K562 (cell line): ENCODE measurements at regions not wholly inside any gene's neighbourhood (a gene's known extent, or its start where the extent isn't known, plus 50 kb on each side); places are given as distances from the start of the nearest gene placed in this dataset.

Source experiments
- ATAC-seq: fragments of 200-7000 bp; cut with Tn5 transposase; 3 replicates; pipeline ENCODE4 v1.9.1; 2020; ENCODE audit warnings: moderate library complexity
- BruUV-seq: library from RNA; stranded (reverse); fragments of 400-500 nt; replicated peaks from 2 replicates; lab custom pipeline; 2021; lab: Mats Ljungman, UMichigan
- CTCF ChIA-PET: fragments of 300-600 bp; formaldehyde crosslinking; extraction: SDS; loops from one replicate; lab custom pipeline; 2021; ENCODE audit warnings: low intra/inter-chr PET ratio; lab: Yijun Ruan, JAX
- POLR2A ChIA-PET: fragments of 300-600, 350-650 bp; sonication (Branson Sonifier 250); formaldehyde crosslinking; extraction: SDS; loops from one replicate; lab custom pipeline; 2021; ENCODE audit warnings: antibody characterized with exemption, inconsistent platforms; lab: Yijun Ruan, JAX
- DNase-seq, 4 experiments: peaks; one replicate each; pipeline versions ENCODE4 v3.0.0 to v3.0.0-alpha.2; 2011 to 2018; ENCODE audit warnings: low spot score in 3 of 4, mixed read lengths in 3 of 4; ENCODE audit errors: extremely low read depth in 1 of 4
- FAIRE-seq: peaks from 2 replicates; lab custom pipeline; 2011; peaks lifted over from hg19 to GRCh38; lab: Jason Lieb, UNC
- H2AFZ ChIP-seq: 2 replicates; pipeline ENCODE4 v1.6.0; 2011; ENCODE audit warnings: low read depth, low read length, control low read depth, inconsistent platforms
- H3K27ac ChIP-seq: fragments of 200-600 bp; 3 replicates; pipeline ENCODE4 v1.8.0; 2011; ENCODE audit warnings: low read depth, mild to moderate bottlenecking, control low read depth, inconsistent platforms, low read length, moderate library complexity, mixed read lengths; ENCODE audit errors: extremely low read depth
- H3K27me3 ChIP-seq, 2 experiments: fragments of 300-600 bp in 1 of 2; 2 replicates in 1 of 2; 3 replicates in 1 of 2; pipeline versions ENCODE4 v1.6.0 to v1.8.0; 2011; ENCODE audit warnings: inconsistent platforms in 2 of 2, low read length in 2 of 2, mild to moderate bottlenecking in 1 of 2, mixed read lengths in 1 of 2, moderate library complexity in 1 of 2; ENCODE audit not compliant: control insufficient read depth in 2 of 2, insufficient read depth in 2 of 2
- H3K36me3 ChIP-seq: fragments of 300-600 bp; 3 replicates; pipeline ENCODE4 v1.8.0; 2011; ENCODE audit warnings: mild to moderate bottlenecking, low read length, inconsistent platforms; ENCODE audit not compliant: control insufficient read depth, insufficient read depth
- H3K4me1 ChIP-seq, 2 experiments: fragments of 200-600 bp in 1 of 2; replicated peaks in 1 of 2; 2 replicates in 1 of 2; 3 replicates in 1 of 2; pipeline versions ENCODE4 v1.5.1 to v1.8.0; 2011; ENCODE audit warnings: inconsistent platforms in 2 of 2, low read length in 2 of 2, mild to moderate bottlenecking in 1 of 2, mixed read lengths in 1 of 2, moderate library complexity in 1 of 2; ENCODE audit not compliant: control insufficient read depth in 2 of 2, insufficient read depth in 2 of 2
- H3K4me2 ChIP-seq: 2 replicates; pipeline ENCODE4 v1.6.1; 2011; ENCODE audit warnings: low read length, control low read depth, inconsistent platforms, mixed read lengths; ENCODE audit not compliant: insufficient read depth
- H3K4me3 ChIP-seq: fragments of 200-600 bp; sonication (generic), shearing (Covaris generic); 2 replicates; pipeline ENCODE4 v1.5.1; 2016; ENCODE audit warnings: control low read depth, inconsistent platforms
- H3K79me2 ChIP-seq: fragments of 200-600 bp; 3 replicates; pipeline ENCODE4 v1.8.0; 2011; ENCODE audit warnings: low read length, inconsistent platforms; ENCODE audit not compliant: control insufficient read depth, insufficient read depth
- H3K9ac ChIP-seq, 2 experiments: 2 replicates each; pipeline versions ENCODE4 v1.6.0 to v1.6.1; 2011; ENCODE audit warnings: low read depth in 2 of 2, low read length in 2 of 2, control low read depth in 1 of 2, inconsistent platforms in 1 of 2, mild to moderate bottlenecking in 1 of 2, mixed read lengths in 1 of 2; ENCODE audit not compliant: insufficient read depth in 1 of 2
- H3K9me1 ChIP-seq: one replicate; pipeline ENCODE4 v1.6.0; 2011; ENCODE audit warnings: inconsistent platforms, mild to moderate bottlenecking, low read length, moderate library complexity; ENCODE audit not compliant: control insufficient read depth, insufficient read depth
- H3K9me3 ChIP-seq: replicated peaks from 2 replicates; pipeline ENCODE4 v1.5.1; 2011; ENCODE audit warnings: low read depth, low read length, inconsistent platforms; ENCODE audit not compliant: control insufficient read depth, insufficient read depth
- H4K20me1 ChIP-seq: replicated peaks from 2 replicates; pipeline ENCODE4 v1.6.1; 2011; ENCODE audit warnings: low read length, inconsistent platforms, mixed read lengths; ENCODE audit not compliant: control insufficient read depth, insufficient read depth
- ATF7 ChIP-seq: fragments of 450-650 bp; IDR thresholded peaks from 2 replicates; pipeline ENCODE4 v1.7.1; 2014; ENCODE audit warnings: mild to moderate bottlenecking, moderate library complexity
- CCNT2 ChIP-seq: IDR thresholded peaks from 2 replicates; pipeline ENCODE4 v1.6.1; 2011; ENCODE audit warnings: borderline replicate concordance, low read depth, mild to moderate bottlenecking, moderate library complexity, mixed read lengths, low read length; ENCODE audit not compliant: insufficient read length; ENCODE audit errors: extremely low read depth
- HDAC8 ChIP-seq: fragments of 450-650 bp; IDR thresholded peaks from 2 replicates; pipeline ENCODE4 v1.6.1; 2016; ENCODE audit warnings: mild to moderate bottlenecking, missing genetic modification characterization, moderate library complexity, missing compliant biosample characterization
- MCM5 ChIP-seq: fragments of 450-650 bp; IDR thresholded peaks from 2 replicates; pipeline ENCODE4 v1.6.1; 2016; ENCODE audit warnings: low read depth
- MED1 ChIP-seq: sonication (generic); formaldehyde crosslinking; IDR thresholded peaks from 2 replicates; pipeline ENCODE4 v1.8.1; 2023; ENCODE audit warnings: missing genetic modification reagents, borderline replicate concordance
- POLR2AphosphoS2 ChIP-seq: IDR thresholded peaks from 2 replicates; pipeline ENCODE4 v1.6.1; 2012; ENCODE audit warnings: low read length, improper control_type of control experiment
- PTBP1 ChIP-seq: fragments of 200-400 bp; formaldehyde crosslinking; IDR thresholded peaks from 2 replicates; pipeline ENCODE4 v1.6.1; 2017; ENCODE audit warnings: low read depth, low read length
- RB1 ChIP-seq: fragments of 450-650 bp; IDR thresholded peaks from 2 replicates; pipeline ENCODE4 v1.6.1; 2017; ENCODE audit warnings: low read depth, mild to moderate bottlenecking
- RBM15 ChIP-seq: fragments of 200-400 bp; formaldehyde crosslinking; IDR thresholded peaks from 2 replicates; pipeline ENCODE4 v1.6.1; 2018; ENCODE audit warnings: mild to moderate bottlenecking, low read length, moderate library complexity; ENCODE audit not compliant: insufficient read depth
- RNF2 ChIP-seq: sonication (generic); IDR thresholded peaks from 2 replicates; pipeline ENCODE4 v1.6.1; 2016
- TAF7 ChIP-seq: fragments of 450-650 bp; IDR thresholded peaks from 2 replicates; pipeline ENCODE4 v1.6.1; 2016; ENCODE audit warnings: missing genetic modification characterization, missing compliant biosample characterization
- ZNF324 ChIP-seq: fragments of 250-450 bp; sonication (Bioruptor Pico); IDR thresholded peaks from 2 replicates; pipeline ENCODE4 v1.4.0; 2020; ENCODE audit warnings: mild to moderate bottlenecking
- ZNF76 ChIP-seq: fragments of 250-450 bp; sonication (Bioruptor Pico); IDR thresholded peaks from 2 replicates; pipeline ENCODE4 v1.4.0; 2020; ENCODE audit warnings: mild to moderate bottlenecking, moderate library complexity, borderline replicate concordance
- whole genome bisulfite sequencing: fragments of 100-300 bp; shearing (Covaris generic); methylation state at CpG from one replicate; pipeline ENCODE4 v1.1.6; 2016; ENCODE audit warnings: low coverage, mixed read lengths; ENCODE audit not compliant: insufficient coverage; ENCODE audit errors: missing lambda C conversion rate; 5-methylcytosine and 5-hydroxymethylcytosine counted together
- in situ Hi-C: fragments of 300-500 bp; cut with MboI; formaldehyde crosslinking; loops from 4 replicates; pipeline ENCODE4 v1.15.0; 2018; ENCODE audit warnings: inconsistent platforms, mixed read lengths
- intact Hi-C: fragments of 100-400 bp; cut with micrococcal nuclease; formaldehyde crosslinking; loops from 2 replicates; pipeline ENCODE4 v1.14.2; 2022
- TF ChIP-seq, protein P1 (sequence below): fragments of 250-450 bp; sonication (Bioruptor Pico); IDR thresholded peaks from 2 replicates; pipeline ENCODE4 v1.9.0; 2021; ENCODE audit warnings: mild to moderate bottlenecking
- TF ChIP-seq, protein P2 (sequence below): sonication (generic); formaldehyde crosslinking; IDR thresholded peaks from 2 replicates; pipeline ENCODE4 v1.8.0; 2023; ENCODE audit warnings: mild to moderate bottlenecking, missing genetic modification reagents
- TF ChIP-seq, protein P3 (sequence below): fragments of 250-450 bp; sonication (Bioruptor Pico); IDR thresholded peaks from 2 replicates; pipeline ENCODE4 v1.5.0; 2020; ENCODE audit warnings: mild to moderate bottlenecking
- TF ChIP-seq, protein P4 (sequence below), 3 experiments: fragments of 200-800 bp in 1 of 3; sonication (Bioruptor generic) in 1 of 3; sonication (generic) in 1 of 3; formaldehyde crosslinking in 1 of 3; IDR thresholded peaks; 2 replicates each; pipeline versions ENCODE4 v1.6.1 to v1.8.0; 2016 to 2022; ENCODE audit warnings: mild to moderate bottlenecking in 2 of 3, missing compliant biosample characterization in 2 of 3, missing genetic modification characterization in 2 of 3, missing genetic modification reagents in 1 of 3
- TF ChIP-seq, protein P5 (sequence below): IDR thresholded peaks from 2 replicates; pipeline ENCODE4 v1.6.1; 2016; ENCODE audit warnings: missing genetic modification characterization, missing compliant biosample characterization

DNA sequence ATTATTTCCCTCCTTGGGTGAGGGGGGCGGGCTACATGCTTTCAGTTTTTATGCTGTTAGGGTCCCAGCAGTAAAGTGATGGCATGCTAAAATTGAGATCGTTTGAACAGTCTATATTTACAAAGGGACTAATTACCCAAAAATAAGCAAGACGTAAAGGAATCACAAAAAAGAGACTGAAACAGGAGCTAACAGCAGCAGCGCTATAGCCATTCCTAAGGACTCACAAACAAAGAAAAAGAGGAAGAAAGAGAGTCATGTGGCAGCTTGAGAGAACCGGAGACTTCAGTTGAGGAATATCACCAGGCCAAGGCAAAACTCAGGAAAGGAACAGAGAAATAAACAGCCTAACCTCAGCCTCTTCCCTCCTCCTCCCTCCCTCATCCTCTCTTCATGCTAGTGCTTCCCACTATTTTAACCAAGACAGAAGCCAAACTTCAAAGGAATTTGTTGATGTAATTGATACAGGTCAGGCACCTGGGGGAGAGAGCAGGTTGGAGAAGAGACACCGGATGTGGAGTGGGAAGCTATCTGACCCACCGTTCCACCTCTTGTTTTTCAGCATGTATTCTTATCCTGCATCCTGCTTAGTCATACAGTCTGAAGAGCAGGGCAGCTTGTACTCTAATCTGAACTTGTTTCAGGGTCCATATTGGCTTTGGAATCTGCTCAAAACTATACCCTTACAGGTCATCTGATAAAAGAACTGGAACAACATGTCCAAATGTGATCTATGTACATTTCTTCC lies 383.7 kb downstream of the NAF1 start:
- Histone ChIP-seq H3K79me2 (no peaks in the 10 kb centered on the region), H2AFZ (no peak overlapping the region), H3K9ac (no peak overlapping the region), H3K9me3 (no peaks in the 10 kb centered on the region), H3K36me3 (no peaks in the 10 kb centered on the region), H3K9me1 (no peaks in the 10 kb centered on the region), H4K20me1 (no peaks in the 10 kb centered on the region), H3K4me2 (no peak overlapping the region), H3K27me3 (no peaks in the 10 kb centered on the region), H3K4me1 (no peaks in the 10 kb centered on the region), H3K27ac (no peak overlapping the region), H3K4me3 (no peak overlapping the region)
- DNase-seq: peak in 1 of 4 experiments; percentile 1
- 2% methylated on average over 7 of the region's 7 CpGs for WGBS
- FAIRE-seq: no peak
- in situ Hi-C loops (no loop called here), intact Hi-C loops (no loop called here)
- ATAC-seq: no peak
- CTCF ChIA-PET: no interaction called here
- no TSS peak for BruUV-seq
- TF ChIP-seq, protein P1, sequence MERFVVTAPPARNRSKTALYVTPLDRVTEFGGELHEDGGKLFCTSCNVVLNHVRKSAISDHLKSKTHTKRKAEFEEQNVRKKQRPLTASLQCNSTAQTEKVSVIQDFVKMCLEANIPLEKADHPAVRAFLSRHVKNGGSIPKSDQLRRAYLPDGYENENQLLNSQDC (CRISPR knock-in tag): no peak
- no peak for TF ChIP-seq HDAC8 (tag)
- TF ChIP-seq ZNF324: no peak
- TF ChIP-seq ATF7: no peak
- TF ChIP-seq RB1: no peak
- no peak for TF ChIP-seq MED1 (CRISPR knock-in tag)
- TF ChIP-seq CCNT2: no peak
- TF ChIP-seq, protein P2, sequence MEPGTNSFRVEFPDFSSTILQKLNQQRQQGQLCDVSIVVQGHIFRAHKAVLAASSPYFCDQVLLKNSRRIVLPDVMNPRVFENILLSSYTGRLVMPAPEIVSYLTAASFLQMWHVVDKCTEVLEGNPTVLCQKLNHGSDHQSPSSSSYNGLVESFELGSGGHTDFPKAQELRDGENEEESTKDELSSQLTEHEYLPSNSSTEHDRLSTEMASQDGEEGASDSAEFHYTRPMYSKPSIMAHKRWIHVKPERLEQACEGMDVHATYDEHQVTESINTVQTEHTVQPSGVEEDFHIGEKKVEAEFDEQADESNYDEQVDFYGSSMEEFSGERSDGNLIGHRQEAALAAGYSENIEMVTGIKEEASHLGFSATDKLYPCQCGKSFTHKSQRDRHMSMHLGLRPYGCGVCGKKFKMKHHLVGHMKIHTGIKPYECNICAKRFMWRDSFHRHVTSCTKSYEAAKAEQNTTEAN (CRISPR knock-in tag): no peak
- no peak for TF ChIP-seq RBM15
- TF ChIP-seq ZNF76 (CRISPR knock-in tag): no peak
- TF ChIP-seq MCM5: no peak
- no peak for TF ChIP-seq RNF2
- TF ChIP-seq POLR2AphosphoS2: no peak
- TF ChIP-seq, protein P3, sequence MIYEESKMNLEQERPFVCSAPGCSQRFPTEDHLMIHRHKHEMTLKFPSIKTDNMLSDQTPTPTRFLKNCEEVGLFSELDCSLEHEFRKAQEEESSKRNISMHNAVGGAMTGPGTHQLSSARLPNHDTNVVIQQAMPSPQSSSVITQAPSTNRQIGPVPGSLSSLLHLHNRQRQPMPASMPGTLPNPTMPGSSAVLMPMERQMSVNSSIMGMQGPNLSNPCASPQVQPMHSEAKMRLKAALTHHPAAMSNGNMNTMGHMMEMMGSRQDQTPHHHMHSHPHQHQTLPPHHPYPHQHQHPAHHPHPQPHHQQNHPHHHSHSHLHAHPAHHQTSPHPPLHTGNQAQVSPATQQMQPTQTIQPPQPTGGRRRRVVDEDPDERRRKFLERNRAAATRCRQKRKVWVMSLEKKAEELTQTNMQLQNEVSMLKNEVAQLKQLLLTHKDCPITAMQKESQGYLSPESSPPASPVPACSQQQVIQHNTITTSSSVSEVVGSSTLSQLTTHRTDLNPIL (CRISPR knock-in tag): no peak
- TF ChIP-seq TAF7 (tag): no peak
- TF ChIP-seq, protein P4, sequence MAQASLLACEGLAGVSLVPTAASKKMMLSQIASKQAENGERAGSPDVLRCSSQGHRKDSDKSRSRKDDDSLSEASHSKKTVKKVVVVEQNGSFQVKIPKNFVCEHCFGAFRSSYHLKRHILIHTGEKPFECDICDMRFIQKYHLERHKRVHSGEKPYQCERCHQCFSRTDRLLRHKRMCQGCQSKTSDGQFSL (CRISPR knock-in tag; IDR thresholded peaks at IDR 0.05): no peak
- TF ChIP-seq, protein P4 (tag; IDR thresholded peaks at IDR 0.05): no peak
- TF ChIP-seq, protein P5, sequence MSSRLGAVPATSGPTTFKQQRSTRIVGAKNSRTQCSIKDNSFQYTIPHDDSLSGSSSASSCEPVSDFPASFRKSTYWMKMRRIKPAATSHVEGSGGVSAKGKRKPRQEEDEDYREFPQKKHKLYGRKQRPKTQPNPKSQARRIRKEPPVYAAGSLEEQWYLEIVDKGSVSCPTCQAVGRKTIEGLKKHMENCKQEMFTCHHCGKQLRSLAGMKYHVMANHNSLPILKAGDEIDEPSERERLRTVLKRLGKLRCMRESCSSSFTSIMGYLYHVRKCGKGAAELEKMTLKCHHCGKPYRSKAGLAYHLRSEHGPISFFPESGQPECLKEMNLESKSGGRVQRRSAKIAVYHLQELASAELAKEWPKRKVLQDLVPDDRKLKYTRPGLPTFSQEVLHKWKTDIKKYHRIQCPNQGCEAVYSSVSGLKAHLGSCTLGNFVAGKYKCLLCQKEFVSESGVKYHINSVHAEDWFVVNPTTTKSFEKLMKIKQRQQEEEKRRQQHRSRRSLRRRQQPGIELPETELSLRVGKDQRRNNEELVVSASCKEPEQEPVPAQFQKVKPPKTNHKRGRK: no peak
- TF ChIP-seq PTBP1: no peak
- POLR2A ChIA-PET: no interaction called here
